ENCODE measurements at regions not wholly inside any gene's neighbourhood (a gene's known extent, or its start where the extent isn't known, plus 50 kb on each side); places are given as distances from the start of the nearest gene placed in this dataset.
"Not testable (repeated sequence)": the region's sequence is repeated elsewhere in the genome, so short reads cannot be mapped to it uniquely, and the experiment has no call there.

DNA sequence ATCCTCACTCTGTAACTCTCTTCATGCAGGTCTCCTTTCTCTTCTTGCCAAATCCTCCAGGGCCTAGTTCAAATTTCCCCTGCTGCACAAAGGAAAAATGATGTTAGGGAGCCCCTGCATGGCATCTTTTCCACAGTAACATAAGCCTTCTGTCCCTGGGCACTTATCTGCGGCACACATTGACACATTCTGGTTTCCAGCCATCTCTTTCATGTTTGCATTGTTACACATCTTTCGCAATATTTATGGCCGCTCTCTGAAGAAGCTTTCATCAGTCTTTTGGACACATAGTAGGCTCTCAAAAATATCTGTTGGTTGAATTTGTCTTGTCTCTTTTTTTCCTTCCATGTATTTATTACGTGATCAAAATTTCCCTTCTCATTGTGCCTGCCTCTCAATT is 1806.1 kb upstream of the PIK3C3 start:
- TF ChIP-seq, protein P1, sequence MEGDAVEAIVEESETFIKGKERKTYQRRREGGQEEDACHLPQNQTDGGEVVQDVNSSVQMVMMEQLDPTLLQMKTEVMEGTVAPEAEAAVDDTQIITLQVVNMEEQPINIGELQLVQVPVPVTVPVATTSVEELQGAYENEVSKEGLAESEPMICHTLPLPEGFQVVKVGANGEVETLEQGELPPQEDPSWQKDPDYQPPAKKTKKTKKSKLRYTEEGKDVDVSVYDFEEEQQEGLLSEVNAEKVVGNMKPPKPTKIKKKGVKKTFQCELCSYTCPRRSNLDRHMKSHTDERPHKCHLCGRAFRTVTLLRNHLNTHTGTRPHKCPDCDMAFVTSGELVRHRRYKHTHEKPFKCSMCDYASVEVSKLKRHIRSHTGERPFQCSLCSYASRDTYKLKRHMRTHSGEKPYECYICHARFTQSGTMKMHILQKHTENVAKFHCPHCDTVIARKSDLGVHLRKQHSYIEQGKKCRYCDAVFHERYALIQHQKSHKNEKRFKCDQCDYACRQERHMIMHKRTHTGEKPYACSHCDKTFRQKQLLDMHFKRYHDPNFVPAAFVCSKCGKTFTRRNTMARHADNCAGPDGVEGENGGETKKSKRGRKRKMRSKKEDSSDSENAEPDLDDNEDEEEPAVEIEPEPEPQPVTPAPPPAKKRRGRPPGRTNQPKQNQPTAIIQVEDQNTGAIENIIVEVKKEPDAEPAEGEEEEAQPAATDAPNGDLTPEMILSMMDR (IDR thresholded peaks at IDR 0.05 in 8 of 11, conservative IDR thresholded peaks at IDR 0.05 in 3 of 11), result no peak
- TF ChIP-seq POLR2AphosphoS5 (IDR thresholded peaks at IDR 0.05) (no peak), POLR2A (IDR thresholded peaks at IDR 0.05) (no peak)
- intact Hi-C loops (cut with DNase I; ENCODE audit: low total_unique reads), result no loop called here
- H3K27ac ChIP-seq, result no peak overlapping the region
- no peaks in the 10 kb centered on the region for H3K36me3 ChIP-seq
- H3K9me3 ChIP-seq, result no peaks in the 10 kb centered on the region
- no peaks in the 10 kb centered on the region for H3K4me1 ChIP-seq
- WGBS, 5 donors, result 82 to 95% (median 91%) methylated on average over 4 of the region's 4 CpGs
- no peak overlapping the region for H3K4me3 ChIP-seq
- no peaks in the 10 kb centered on the region for H3K27me3 ChIP-seq (replicated peaks in 1 of 7)
- no peak for DNase-seq

DNA sequence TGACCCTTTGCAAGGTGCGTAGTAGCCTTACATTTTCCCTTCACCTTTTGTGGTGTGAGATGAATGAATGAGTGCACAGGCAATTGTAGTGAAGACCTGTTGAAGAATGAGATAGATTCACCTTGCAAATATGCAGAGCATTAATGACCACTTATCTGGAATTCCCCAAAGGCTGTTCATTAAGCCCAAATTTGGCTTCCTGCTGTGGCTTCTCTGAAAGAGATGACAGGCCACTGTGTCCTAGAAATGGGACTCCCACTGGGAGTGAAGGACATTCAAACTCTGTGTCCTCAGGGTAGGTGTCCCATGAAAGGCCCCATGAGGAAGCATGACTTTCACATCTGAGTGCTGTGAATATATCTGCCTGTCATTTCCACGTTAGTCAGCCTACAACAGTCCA is 1821.8 kb upstream of the PIK3C3 start:
- TF ChIP-seq, protein P1 (IDR thresholded peaks at IDR 0.05 in 8 of 11, conservative IDR thresholded peaks at IDR 0.05 in 3 of 11), result no peak
- TF ChIP-seq POLR2AphosphoS5 (IDR thresholded peaks at IDR 0.05), result no peak
- no peak for TF ChIP-seq POLR2A (IDR thresholded peaks at IDR 0.05)
- DNase-seq, result no peak
- Histone ChIP-seq H3K4me1 (no peaks in the 10 kb centered on the region), H3K27ac (no peak overlapping the region), H3K9me3 (peaks cover 0 to 45% (median 18%) of the 10 kb centered on the region in 8 donors), H3K4me3 (no peak overlapping the region), H3K36me3 (no peaks in the 10 kb centered on the region), H3K27me3 (replicated peaks in 1 of 7) (no peaks in the 10 kb centered on the region)
- intact Hi-C loops (cut with DNase I; ENCODE audit: low total_unique reads), result no loop called here
- WGBS, 5 donors, result 80 to 96% (median 81%) methylated on average over 2 of the region's 2 CpGs

DNA sequence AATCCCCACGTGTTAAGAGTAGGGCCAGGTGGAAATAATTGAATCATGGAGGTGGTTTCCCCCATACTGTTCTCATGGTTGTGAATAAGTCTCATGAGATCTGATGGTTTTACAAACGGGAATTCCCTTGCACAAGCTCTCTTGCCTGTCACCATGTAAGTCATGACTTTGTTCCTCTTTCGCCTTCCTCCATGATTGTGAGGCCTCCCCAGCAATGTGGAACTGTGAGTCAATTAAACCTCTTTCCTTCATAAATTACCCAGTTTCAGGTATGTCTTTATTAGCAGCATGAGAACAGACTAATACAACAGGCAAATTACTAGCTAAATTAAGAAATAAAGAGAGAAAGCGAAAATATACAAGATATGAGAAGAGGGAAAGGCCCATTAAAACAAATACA is 1822.6 kb upstream of the PIK3C3 start:
- H3K27me3 ChIP-seq (replicated peaks in 1 of 7); H3K4me3 ChIP-seq; DNase-seq; H3K4me1 ChIP-seq; H3K27ac ChIP-seq; intact Hi-C loops (cut with DNase I; ENCODE audit: low total_unique reads); H3K36me3 ChIP-seq: not testable (repeated sequence)
- peaks cover 0 to 45% (median 18%) of the 10 kb centered on the region in 8 donors for H3K9me3 ChIP-seq
- 63 to 80% (median 77%) methylated on average over 4 of the region's 4 CpGs for WGBS, 5 donors

DNA sequence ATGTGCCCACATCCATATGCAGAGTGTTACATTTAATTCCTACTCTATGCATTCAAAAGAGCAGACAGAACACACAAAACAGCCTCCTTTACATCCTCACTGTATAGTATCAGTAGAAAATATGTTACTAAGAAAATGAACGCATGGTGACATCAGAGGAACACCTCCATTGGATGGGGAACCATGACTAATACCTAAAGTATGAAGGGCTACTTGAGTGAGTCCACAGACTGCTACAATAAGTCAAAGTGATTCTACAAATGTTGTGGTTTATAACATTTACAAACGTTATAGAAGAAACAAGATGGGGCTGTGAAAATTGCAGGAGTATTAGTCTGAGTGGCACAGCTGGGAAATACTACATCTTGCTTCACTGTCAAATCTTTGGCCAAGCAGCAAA is 1830.9 kb upstream of the PIK3C3 start:
- WGBS, 5 donors, result 68 to 86% (median 74%) methylated on average over 2 of the region's 2 CpGs

More for the DNA sequence above, 1830.9 kb upstream of the PIK3C3 start:
- intact Hi-C loops (cut with DNase I; ENCODE audit: low total_unique reads), result no loop called here
- H3K4me3 ChIP-seq, result no peak overlapping the region
- H3K27me3 ChIP-seq (replicated peaks in 1 of 7), result no peaks in the 10 kb centered on the region
- H3K4me1 ChIP-seq, result no peaks in the 10 kb centered on the region
- TF ChIP-seq, protein P1 (IDR thresholded peaks at IDR 0.05 in 8 of 11, conservative IDR thresholded peaks at IDR 0.05 in 3 of 11), result no peak
- TF ChIP-seq POLR2A (IDR thresholded peaks at IDR 0.05) (no peak), POLR2AphosphoS5 (IDR thresholded peaks at IDR 0.05) (no peak)
- H3K9me3 ChIP-seq, result peaks cover 0 to 18% (median 6%) of the 10 kb centered on the region in 8 donors
- H3K27ac ChIP-seq, result no peak overlapping the region
- no peaks in the 10 kb centered on the region for H3K36me3 ChIP-seq
- no peak for DNase-seq
